ENCODE measurements at regions not wholly inside any gene's neighbourhood (a gene's known extent, or its start where the extent isn't known, plus 50 kb on each side); places are given as distances from the start of the nearest gene placed in this dataset.

GRCh38 chr2:156054983-156055382, 277.5 kb downstream of the NR4A2 start:
- no peak for TF ChIP-seq CTCF (IDR thresholded peaks at IDR 0.05; ENCODE audit: insufficient read depth, low read depth, low read length)
- TF ChIP-seq EZH2 (IDR thresholded peaks at IDR 0.05; ENCODE audit: insufficient read depth, low read length), result no peak

Measured in astrocyte (in vitro differentiated cells and primary cell).